OCI-LY7 (cell line): ENCODE measurements at regions not wholly inside any gene's neighbourhood (a gene's known extent, or its start where the extent isn't known, plus 50 kb on each side); places are given as distances from the start of the nearest gene placed in this dataset.

ENCODE experiments used
- BruUV-seq: library from RNA; stranded (reverse); fragments of 400-500 nt; replicated peaks from 2 replicates; lab custom pipeline; 2021; lab: Mats Ljungman, UMichigan
- CTCF ChIA-PET: fragments of 300-600 bp; sonication (Branson Sonifier 250); formaldehyde crosslinking; loops from one replicate; lab custom pipeline; 2022; ENCODE audit warnings: antibody characterized with exemption; ENCODE audit not compliant: unreplicated experiment; lab: Charles Lee
- POLR2A ChIA-PET: fragments of 300-600 bp; sonication (Branson Sonifier 250); formaldehyde crosslinking; loops from one replicate; lab custom pipeline; 2022; ENCODE audit warnings: antibody characterized with exemption; lab: Charles Lee
- DNase-seq: peaks from one replicate; pipeline ENCODE4 v3.0.0-alpha.2; 2015; ENCODE audit warnings: low spot score
- H2AFZ ChIP-seq: fragments of 200-600 bp; sonication (generic), shearing (Covaris generic); 2 replicates; pipeline ENCODE4 v1.6.1; 2014; ENCODE audit warnings: mild to moderate bottlenecking, antibody characterized with exemption, low read length, moderate library complexity
- H3K27ac ChIP-seq: fragments of 200-600 bp; sonication (generic); 2 replicates; pipeline ENCODE4 v1.5.1; 2014; ENCODE audit warnings: mixed run types, low read depth, mild to moderate bottlenecking, moderate library complexity, low read length, inconsistent platforms; ENCODE audit not compliant: poor library complexity, severe bottlenecking
- H3K36me3 ChIP-seq: fragments of 200-600 bp; sonication (generic); 2 replicates; pipeline ENCODE4 v1.6.1; 2014; ENCODE audit warnings: mild to moderate bottlenecking, antibody characterized with exemption, low read length, moderate library complexity, mixed read lengths; ENCODE audit not compliant: insufficient read depth
- H3K4me1 ChIP-seq: fragments of 200-600 bp; sonication (generic); 2 replicates; pipeline ENCODE4 v1.5.1; 2014; ENCODE audit warnings: mild to moderate bottlenecking, low read length; ENCODE audit not compliant: insufficient read depth, poor library complexity, severe bottlenecking
- H3K4me2 ChIP-seq: fragments of 200-600 bp; sonication (generic); 2 replicates; pipeline ENCODE4 v1.6.1; 2014; ENCODE audit warnings: mild to moderate bottlenecking, low read length
- H3K4me3 ChIP-seq: fragments of 200-600 bp; sonication (generic); 2 replicates; pipeline ENCODE4 v1.5.1; 2014; ENCODE audit warnings: mild to moderate bottlenecking, low read depth, low read length; ENCODE audit not compliant: poor library complexity, severe bottlenecking
- H3K79me2 ChIP-seq: fragments of 200-600 bp; sonication (generic); 2 replicates; pipeline ENCODE4 v1.6.1; 2016; ENCODE audit warnings: low read depth, mild to moderate bottlenecking, low read length, moderate library complexity, mixed read lengths; ENCODE audit not compliant: insufficient read depth
- H3K9me2 ChIP-seq: fragments of 200-600 bp; sonication (generic); 2 replicates; pipeline ENCODE4 v1.6.1; 2016; ENCODE audit warnings: mild to moderate bottlenecking, low read length, mixed read lengths; ENCODE audit not compliant: insufficient read depth
- H3K9me3 ChIP-seq: fragments of 200-600 bp; sonication (generic); 2 replicates; pipeline ENCODE4 v1.6.1; 2014; ENCODE audit warnings: mild to moderate bottlenecking, mixed run types, low read length, mixed read lengths
- H4K20me1 ChIP-seq: fragments of 200-600 bp; sonication (generic); 2 replicates; pipeline ENCODE4 v1.6.1; 2014; ENCODE audit warnings: mild to moderate bottlenecking, antibody characterized with exemption, low read length, moderate library complexity, mixed read lengths; ENCODE audit not compliant: insufficient read depth
- EZH2phosphoT487 ChIP-seq: fragments of 200-600 bp; sonication (generic); IDR thresholded peaks from 2 replicates; pipeline ENCODE4 v1.6.1; 2018; ENCODE audit warnings: low read depth, borderline replicate concordance, mild to moderate bottlenecking, mixed run types, antibody characterized with exemption, low read length, moderate library complexity, mixed read lengths
- intact Hi-C: fragments of 100-400 bp; cut with micrococcal nuclease; formaldehyde crosslinking; loops from one replicate; pipeline ENCODE4 v1.10.0; 2022; ENCODE audit not compliant: unreplicated experiment
- TF ChIP-seq, protein P1 (sequence below): fragments of 200-600 bp; sonication (generic); conservative IDR thresholded peaks from 2 replicates; pipeline ENCODE4 v1.5.1; 2014; ENCODE audit warnings: mild to moderate bottlenecking, antibody characterized with exemption, low read length, moderate library complexity, mixed read lengths

DNA sequence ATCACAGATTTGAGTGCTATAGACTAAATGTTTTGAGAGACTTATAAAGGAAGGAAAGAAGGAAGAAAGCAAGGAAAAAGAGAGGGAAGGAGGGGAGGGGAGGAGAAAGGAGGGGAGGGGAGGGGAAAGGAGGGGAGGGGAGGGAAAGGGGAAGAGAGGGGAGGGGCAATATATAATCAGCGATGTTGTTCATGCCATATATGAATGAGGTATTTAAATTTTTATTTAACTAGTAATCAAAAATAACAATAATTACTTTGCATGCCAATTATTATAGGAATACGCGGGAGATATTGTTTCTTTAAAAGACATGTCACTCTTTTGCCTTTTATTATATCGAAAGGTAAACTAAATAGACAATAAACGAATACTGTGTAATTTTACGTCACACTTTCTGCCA, 1029.7 kb downstream of the FAT4 start:
- Histone ChIP-seq H3K9me3 (no peaks in the 10 kb centered on the region), H4K20me1 (no peaks in the 10 kb centered on the region), H3K36me3 (no peaks in the 10 kb centered on the region), H3K9me2 (no peaks in the 10 kb centered on the region), H3K4me1 (no peaks in the 10 kb centered on the region), H2AFZ (no peak overlapping the region), H3K27ac (no peak overlapping the region), H3K79me2 (no peaks in the 10 kb centered on the region), H3K4me2 (no peak overlapping the region), H3K4me3 (no peak overlapping the region)
- TF ChIP-seq, protein P1, sequence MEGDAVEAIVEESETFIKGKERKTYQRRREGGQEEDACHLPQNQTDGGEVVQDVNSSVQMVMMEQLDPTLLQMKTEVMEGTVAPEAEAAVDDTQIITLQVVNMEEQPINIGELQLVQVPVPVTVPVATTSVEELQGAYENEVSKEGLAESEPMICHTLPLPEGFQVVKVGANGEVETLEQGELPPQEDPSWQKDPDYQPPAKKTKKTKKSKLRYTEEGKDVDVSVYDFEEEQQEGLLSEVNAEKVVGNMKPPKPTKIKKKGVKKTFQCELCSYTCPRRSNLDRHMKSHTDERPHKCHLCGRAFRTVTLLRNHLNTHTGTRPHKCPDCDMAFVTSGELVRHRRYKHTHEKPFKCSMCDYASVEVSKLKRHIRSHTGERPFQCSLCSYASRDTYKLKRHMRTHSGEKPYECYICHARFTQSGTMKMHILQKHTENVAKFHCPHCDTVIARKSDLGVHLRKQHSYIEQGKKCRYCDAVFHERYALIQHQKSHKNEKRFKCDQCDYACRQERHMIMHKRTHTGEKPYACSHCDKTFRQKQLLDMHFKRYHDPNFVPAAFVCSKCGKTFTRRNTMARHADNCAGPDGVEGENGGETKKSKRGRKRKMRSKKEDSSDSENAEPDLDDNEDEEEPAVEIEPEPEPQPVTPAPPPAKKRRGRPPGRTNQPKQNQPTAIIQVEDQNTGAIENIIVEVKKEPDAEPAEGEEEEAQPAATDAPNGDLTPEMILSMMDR = no peak
- no peak for TF ChIP-seq EZH2phosphoT487
- BruUV-seq = no TSS peak
- ChIA-PET POLR2A (interaction anchor here (0.6 kb wide), 1 partner anchor 19 kb away, joined by 3 read pairs; no protein-coding TSS in a partner anchor), CTCF (no interaction called here)
- intact Hi-C loops = no loop called here
- DNase-seq = no peak

DNA sequence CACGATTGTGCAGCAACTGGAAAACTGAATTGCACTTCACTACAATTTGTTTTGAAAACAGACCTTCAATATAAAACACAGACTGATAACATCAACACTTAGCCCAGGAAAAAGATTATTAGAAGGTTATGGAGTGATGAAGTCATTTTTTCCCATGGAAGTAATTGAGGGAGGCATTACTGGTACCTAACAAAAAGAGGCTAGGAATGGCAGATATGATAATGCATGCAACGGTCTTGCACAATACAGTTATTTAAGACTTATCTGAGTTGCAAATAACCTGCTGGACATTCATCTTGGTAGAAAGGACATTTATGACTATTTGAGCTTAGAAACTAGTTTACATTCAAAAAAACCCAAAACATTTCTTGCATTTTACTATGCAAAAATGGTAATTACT, 1031.9 kb downstream of the FAT4 start:
- intact Hi-C loops = no loop called here
- Histone ChIP-seq H3K79me2 (no peaks in the 10 kb centered on the region), H4K20me1 (no peaks in the 10 kb centered on the region), H3K4me1 (no peaks in the 10 kb centered on the region), H3K4me3 (no peak overlapping the region), H3K4me2 (no peak overlapping the region), H3K9me2 (no peaks in the 10 kb centered on the region), H3K9me3 (no peaks in the 10 kb centered on the region), H2AFZ (no peak overlapping the region), H3K27ac (no peak overlapping the region), H3K36me3 (no peaks in the 10 kb centered on the region)
- DNase-seq = no peak
- ChIA-PET CTCF (no interaction called here), POLR2A (no interaction called here)
- no peak for TF ChIP-seq EZH2phosphoT487
- TF ChIP-seq, protein P1 = no peak
- BruUV-seq = no TSS peak

DNA sequence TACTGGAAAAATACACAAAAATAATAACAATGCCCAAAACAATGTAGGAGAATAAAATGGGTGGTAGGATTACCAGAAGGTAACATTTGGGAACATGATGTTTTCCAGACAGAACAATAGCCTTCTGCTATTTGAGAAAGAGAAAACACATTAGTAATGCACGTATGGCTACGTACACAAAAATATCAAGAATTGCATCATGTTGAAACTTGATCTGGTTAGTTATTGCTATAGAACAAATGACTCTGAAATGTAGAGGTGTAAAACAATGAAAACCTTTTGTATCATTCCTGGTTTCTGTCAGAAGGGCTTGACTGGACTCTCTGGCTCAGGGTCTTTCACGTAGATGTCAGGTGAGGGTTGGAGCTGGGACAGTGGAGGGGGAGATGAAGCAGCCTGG, 1040.0 kb downstream of the FAT4 start:
- no peak for DNase-seq
- H3K79me2 ChIP-seq = no peaks in the 10 kb centered on the region
- H2AFZ ChIP-seq = no peak overlapping the region
- H3K4me2 ChIP-seq = no peak overlapping the region
- no peak overlapping the region for H3K4me3 ChIP-seq
- ChIA-PET CTCF (no interaction called here), POLR2A (interaction anchor here (0.5 kb wide), 1 partner anchor 26 kb away, joined by 4 read pairs; no protein-coding TSS in a partner anchor)
- no peaks in the 10 kb centered on the region for H3K36me3 ChIP-seq
- no peaks in the 10 kb centered on the region for H3K4me1 ChIP-seq
- no peaks in the 10 kb centered on the region for H4K20me1 ChIP-seq
- no peaks in the 10 kb centered on the region for H3K9me2 ChIP-seq
- H3K9me3 ChIP-seq = no peaks in the 10 kb centered on the region
- BruUV-seq = no TSS peak
- H3K27ac ChIP-seq = no peak overlapping the region
- intact Hi-C loops = no loop called here
- TF ChIP-seq, protein P1 = no peak
- TF ChIP-seq EZH2phosphoT487 = no peak
